Loucy (cell line): ENCODE measurements at regions not wholly inside any gene's neighbourhood (a gene's known extent, or its start where the extent isn't known, plus 50 kb on each side); places are given as distances from the start of the nearest gene placed in this dataset.

ENCODE experiments used
- EZH2phosphoT487 ChIP-seq: fragments of 200-600 bp; IDR thresholded peaks from 2 replicates; pipeline ENCODE4 v1.6.1; 2018; ENCODE audit warnings: antibody characterized with exemption, mild to moderate bottlenecking, moderate library complexity, borderline replicate concordance
- TF ChIP-seq, protein P1 (sequence below): fragments of 200-600 bp; sonication (generic); conservative IDR thresholded peaks from 2 replicates; pipeline ENCODE4 v1.5.1; 2014; ENCODE audit warnings: mild to moderate bottlenecking, antibody characterized with exemption, low read length

DNA sequence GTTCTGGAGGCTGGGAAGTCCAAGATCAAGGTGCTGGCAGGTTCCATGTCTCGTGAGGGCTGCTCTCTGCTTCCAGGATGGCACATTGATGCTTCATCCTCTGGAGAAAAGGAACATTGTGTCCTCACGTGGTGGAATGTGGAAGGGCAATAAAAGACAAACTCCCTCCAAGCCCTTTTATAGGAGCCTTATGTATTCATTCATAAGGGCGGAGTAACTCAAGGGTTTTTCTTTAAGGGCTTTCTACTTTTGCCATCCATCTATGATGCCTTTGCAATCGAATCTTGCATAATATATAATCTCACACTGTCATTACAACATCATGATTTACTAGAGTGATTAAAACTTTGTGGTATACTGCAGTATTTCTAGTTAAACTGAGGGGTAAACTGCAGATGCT is 132.7 kb upstream of the DDHD1 start:
- TF ChIP-seq, protein P1, sequence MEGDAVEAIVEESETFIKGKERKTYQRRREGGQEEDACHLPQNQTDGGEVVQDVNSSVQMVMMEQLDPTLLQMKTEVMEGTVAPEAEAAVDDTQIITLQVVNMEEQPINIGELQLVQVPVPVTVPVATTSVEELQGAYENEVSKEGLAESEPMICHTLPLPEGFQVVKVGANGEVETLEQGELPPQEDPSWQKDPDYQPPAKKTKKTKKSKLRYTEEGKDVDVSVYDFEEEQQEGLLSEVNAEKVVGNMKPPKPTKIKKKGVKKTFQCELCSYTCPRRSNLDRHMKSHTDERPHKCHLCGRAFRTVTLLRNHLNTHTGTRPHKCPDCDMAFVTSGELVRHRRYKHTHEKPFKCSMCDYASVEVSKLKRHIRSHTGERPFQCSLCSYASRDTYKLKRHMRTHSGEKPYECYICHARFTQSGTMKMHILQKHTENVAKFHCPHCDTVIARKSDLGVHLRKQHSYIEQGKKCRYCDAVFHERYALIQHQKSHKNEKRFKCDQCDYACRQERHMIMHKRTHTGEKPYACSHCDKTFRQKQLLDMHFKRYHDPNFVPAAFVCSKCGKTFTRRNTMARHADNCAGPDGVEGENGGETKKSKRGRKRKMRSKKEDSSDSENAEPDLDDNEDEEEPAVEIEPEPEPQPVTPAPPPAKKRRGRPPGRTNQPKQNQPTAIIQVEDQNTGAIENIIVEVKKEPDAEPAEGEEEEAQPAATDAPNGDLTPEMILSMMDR = no peak
- no peak for TF ChIP-seq EZH2phosphoT487
